ENCODE measurements at regions not wholly inside any gene's neighbourhood (a gene's known extent, or its start where the extent isn't known, plus 50 kb on each side); places are given as distances from the start of the nearest gene placed in this dataset.
"Not testable (repeated sequence)": the region's sequence is repeated elsewhere in the genome, so short reads cannot be mapped to it uniquely, and the experiment has no call there.

GRCh38 chr5:42979242-42979641 is 60.9 kb downstream of the ANXA2R start:
- TF ChIP-seq CTCF (conservative IDR thresholded peaks at IDR 0.05); EZH2 (IDR thresholded peaks at IDR 0.05; ENCODE audit: low read depth): not testable (repeated sequence)
